ENCODE measurements at regions not wholly inside any gene's neighbourhood (a gene's known extent, or its start where the extent isn't known, plus 50 kb on each side); places are given as distances from the start of the nearest gene placed in this dataset.

DNA sequence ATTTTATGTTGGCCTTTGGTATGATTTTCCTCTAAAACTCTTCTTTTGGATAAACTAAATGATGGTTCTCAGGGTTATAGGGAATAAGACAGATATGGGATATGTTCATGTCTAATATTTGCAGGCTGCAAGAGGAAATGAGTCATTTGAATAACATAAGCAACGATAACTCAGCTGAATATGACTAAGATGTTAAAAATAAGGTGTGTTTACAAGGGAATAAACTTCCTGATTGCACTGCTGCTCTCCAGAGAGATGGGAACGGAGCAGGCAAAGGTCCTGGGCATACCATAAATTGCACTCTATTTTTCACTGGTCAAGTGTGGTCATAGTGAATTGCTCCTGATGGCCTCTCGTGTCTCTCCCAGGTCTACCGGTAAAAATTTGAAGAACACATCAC lies 666.2 kb downstream of the TOX3 start:
- TF ChIP-seq ZFX (IDR thresholded peaks at IDR 0.05; ENCODE audit: borderline replicate concordance), result no peak
- TF ChIP-seq, protein P1, sequence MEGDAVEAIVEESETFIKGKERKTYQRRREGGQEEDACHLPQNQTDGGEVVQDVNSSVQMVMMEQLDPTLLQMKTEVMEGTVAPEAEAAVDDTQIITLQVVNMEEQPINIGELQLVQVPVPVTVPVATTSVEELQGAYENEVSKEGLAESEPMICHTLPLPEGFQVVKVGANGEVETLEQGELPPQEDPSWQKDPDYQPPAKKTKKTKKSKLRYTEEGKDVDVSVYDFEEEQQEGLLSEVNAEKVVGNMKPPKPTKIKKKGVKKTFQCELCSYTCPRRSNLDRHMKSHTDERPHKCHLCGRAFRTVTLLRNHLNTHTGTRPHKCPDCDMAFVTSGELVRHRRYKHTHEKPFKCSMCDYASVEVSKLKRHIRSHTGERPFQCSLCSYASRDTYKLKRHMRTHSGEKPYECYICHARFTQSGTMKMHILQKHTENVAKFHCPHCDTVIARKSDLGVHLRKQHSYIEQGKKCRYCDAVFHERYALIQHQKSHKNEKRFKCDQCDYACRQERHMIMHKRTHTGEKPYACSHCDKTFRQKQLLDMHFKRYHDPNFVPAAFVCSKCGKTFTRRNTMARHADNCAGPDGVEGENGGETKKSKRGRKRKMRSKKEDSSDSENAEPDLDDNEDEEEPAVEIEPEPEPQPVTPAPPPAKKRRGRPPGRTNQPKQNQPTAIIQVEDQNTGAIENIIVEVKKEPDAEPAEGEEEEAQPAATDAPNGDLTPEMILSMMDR (IDR thresholded peaks at IDR 0.05), result no peak
